Left lung (tissue), 4 donors: ENCODE measurements at regions not wholly inside any gene's neighbourhood (a gene's known extent, or its start where the extent isn't known, plus 50 kb on each side); places are given as distances from the start of the nearest gene placed in this dataset.

Experiments
- ATAC-seq: fragments of 200-7000 bp; cut with Tn5 transposase; one replicate; pipeline ENCODE4 v1.9.1; 2020; ENCODE audit warnings: moderate library complexity
- DNase-seq, 4 donors: peaks; one replicate each; pipeline ENCODE4 v3.0.0-alpha.2; 2013 to 2020
- H3K27ac ChIP-seq, 2 donors: fragments of 200-600 bp; sonication (generic) in 1 of 2; one replicate each; pipeline versions ENCODE4 v1.5.0 to v1.8.0; 2020 to 2021
- H3K27me3 ChIP-seq, 2 donors: fragments of 200-600 bp; sonication (generic) in 1 of 2; one replicate each; pipeline versions ENCODE4 v1.5.0 to v1.8.0; 2020 to 2021
- H3K36me3 ChIP-seq, 2 donors: fragments of 200-600 bp; sonication (generic) in 1 of 2; one replicate each; pipeline versions ENCODE4 v1.5.0 to v1.8.0; 2020 to 2021
- H3K4me1 ChIP-seq, 2 donors: fragments of 200-600 bp; one replicate each; pipeline ENCODE4 v1.8.0; 2021
- H3K4me3 ChIP-seq, 2 donors: fragments of 200-600 bp; sonication (generic) in 1 of 2; one replicate each; pipeline versions ENCODE4 v1.5.0 to v1.8.0; 2020 to 2021; ENCODE audit warnings: mild to moderate bottlenecking in 1 of 2
- H3K9me3 ChIP-seq, 2 donors: fragments of 200-600 bp; sonication (generic) in 1 of 2; one replicate each; pipeline versions ENCODE4 v1.5.0 to v1.8.0; 2020 to 2021
- intact Hi-C, 2 donors: fragments of 100-400 bp; cut with DNase I; formaldehyde crosslinking; loops; one replicate each; pipeline versions ENCODE4 v1.11.2 to v1.14.2; 2022
- TF ChIP-seq, protein P1 (sequence below), 2 donors: fragments of 200-600 bp; sonication (generic) in 1 of 2; IDR thresholded peaks; one replicate each; pipeline versions ENCODE4 v1.5.0 to v1.8.0; 2021; ENCODE audit warnings: antibody characterized with exemption in 2 of 2
- donor health status: DM: no; HTN: yes; CAD: no.
- donor health status: DM: no; HTN: no; CAD: no.

- ATAC-seq = no peak
- TF ChIP-seq, protein P1, sequence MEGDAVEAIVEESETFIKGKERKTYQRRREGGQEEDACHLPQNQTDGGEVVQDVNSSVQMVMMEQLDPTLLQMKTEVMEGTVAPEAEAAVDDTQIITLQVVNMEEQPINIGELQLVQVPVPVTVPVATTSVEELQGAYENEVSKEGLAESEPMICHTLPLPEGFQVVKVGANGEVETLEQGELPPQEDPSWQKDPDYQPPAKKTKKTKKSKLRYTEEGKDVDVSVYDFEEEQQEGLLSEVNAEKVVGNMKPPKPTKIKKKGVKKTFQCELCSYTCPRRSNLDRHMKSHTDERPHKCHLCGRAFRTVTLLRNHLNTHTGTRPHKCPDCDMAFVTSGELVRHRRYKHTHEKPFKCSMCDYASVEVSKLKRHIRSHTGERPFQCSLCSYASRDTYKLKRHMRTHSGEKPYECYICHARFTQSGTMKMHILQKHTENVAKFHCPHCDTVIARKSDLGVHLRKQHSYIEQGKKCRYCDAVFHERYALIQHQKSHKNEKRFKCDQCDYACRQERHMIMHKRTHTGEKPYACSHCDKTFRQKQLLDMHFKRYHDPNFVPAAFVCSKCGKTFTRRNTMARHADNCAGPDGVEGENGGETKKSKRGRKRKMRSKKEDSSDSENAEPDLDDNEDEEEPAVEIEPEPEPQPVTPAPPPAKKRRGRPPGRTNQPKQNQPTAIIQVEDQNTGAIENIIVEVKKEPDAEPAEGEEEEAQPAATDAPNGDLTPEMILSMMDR (IDR thresholded peaks at IDR 0.05) = no peak
These were observed 183.1 kb upstream of the IER5L start for GRCh38 chr9:129361196-129361595.

GRCh38 chr9:129359916-129360536, 182.0 kb upstream of the IER5L start:
- Histone ChIP-seq H3K27me3 (no peaks in the 10 kb centered on the region), H3K4me3 (no peak overlapping the region), H3K36me3 (no peaks in the 10 kb centered on the region), H3K9me3 (peaks cover 0 to 16% of the 10 kb centered on the region in 2 donors), H3K27ac (no peak overlapping the region), H3K4me1 (no peaks in the 10 kb centered on the region)
- peak; percentile 25 for ATAC-seq
- peak in 2 of 4 donors; percentile 45 to 72 for DNase-seq
- TF ChIP-seq, protein P1 (IDR thresholded peaks at IDR 0.05) = no peak
- intact Hi-C loops = no loop called here

More at GRCh38 chr9:129361196-129361595, 183.1 kb upstream of the IER5L start:
- Histone ChIP-seq H3K27ac (no peak overlapping the region), H3K36me3 (no peaks in the 10 kb centered on the region), H3K4me1 (no peaks in the 10 kb centered on the region), H3K27me3 (no peaks in the 10 kb centered on the region), H3K4me3 (no peak overlapping the region), H3K9me3 (peaks cover 0 to 4% of the 10 kb centered on the region in 2 donors)
- intact Hi-C loops = no loop called here
- peak in 1 of 4 donors; percentile 28 for DNase-seq

DNA sequence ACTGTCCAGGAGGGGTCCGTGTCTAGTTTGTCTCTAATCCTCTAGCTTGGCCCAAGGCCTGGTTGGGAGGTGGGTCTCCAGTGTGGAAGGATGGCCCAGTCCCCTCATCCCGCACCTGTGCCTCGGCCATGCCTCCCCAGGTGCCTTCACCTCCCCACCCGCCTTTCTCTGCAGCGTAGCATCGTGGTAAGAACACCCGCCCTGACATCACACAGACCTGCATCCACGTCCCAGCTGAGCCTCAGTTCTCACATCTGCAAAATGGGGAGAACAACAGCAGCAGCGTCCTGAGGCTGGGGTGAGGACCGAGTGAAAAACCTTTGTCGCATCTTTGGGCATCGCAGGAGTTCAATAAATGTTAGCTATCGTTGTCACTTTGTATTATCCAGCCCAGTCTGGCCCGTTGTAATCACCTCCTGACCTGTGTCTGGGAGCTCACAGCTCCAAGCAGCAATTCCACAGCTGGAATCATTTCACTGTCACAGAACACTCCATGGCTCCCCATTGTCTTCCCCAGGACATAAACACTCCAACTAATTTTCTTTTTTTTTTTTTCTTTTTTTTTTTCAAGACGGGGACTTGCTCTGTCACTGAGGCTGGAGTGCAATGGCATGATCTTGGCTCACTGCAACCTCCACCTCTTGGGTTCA, 181.2 kb upstream of the IER5L start:
- Histone ChIP-seq H3K27ac (no peak overlapping the region), H3K4me3 (no peak overlapping the region), H3K4me1 (no peaks in the 10 kb centered on the region), H3K27me3 (no peaks in the 10 kb centered on the region), H3K36me3 (no peaks in the 10 kb centered on the region), H3K9me3 (peaks cover 0 to 17% of the 10 kb centered on the region in 2 donors)
- peak in 1 of 4 donors; percentile 55 for DNase-seq
- no peak for ATAC-seq
- TF ChIP-seq, protein P1 (IDR thresholded peaks at IDR 0.05) = no peak
- intact Hi-C loops = no loop called here

DNA sequence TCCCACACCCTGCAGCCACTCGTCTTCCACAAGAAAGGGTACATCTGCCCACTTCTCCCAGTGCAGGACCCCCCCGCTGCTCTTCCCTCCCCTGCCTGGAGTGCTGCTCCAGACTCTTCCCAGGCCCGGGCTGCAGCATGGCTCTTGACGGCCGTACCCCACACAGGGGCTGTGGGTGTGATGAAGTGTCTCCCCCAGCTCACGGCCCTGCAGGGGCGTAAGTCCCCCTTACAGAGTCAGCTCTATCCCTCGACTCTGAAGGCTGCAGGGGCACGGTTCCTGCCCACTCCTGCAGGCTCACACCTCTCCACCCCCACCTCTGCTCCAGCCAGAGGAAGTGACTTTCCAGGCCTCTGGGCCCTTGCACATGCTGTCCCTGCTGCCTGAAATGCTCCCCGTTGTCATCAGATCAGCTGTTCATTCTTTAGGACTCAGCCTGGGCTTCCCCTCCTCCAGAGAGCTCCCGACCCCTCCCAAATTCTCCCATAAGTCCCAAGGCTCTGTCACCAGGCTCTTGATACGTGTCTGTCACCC, 180.6 kb upstream of the IER5L start:
- peak in 1 of 4 donors; percentile 67 for DNase-seq
- TF ChIP-seq, protein P1 (IDR thresholded peaks at IDR 0.05) = no peak
- Histone ChIP-seq H3K36me3 (no peaks in the 10 kb centered on the region), H3K27me3 (no peaks in the 10 kb centered on the region), H3K4me1 (no peaks in the 10 kb centered on the region), H3K4me3 (no peak overlapping the region), H3K27ac (no peak overlapping the region), H3K9me3 (peaks cover 0 to 17% of the 10 kb centered on the region in 2 donors)
- no peak for ATAC-seq
- intact Hi-C loops = no loop called here

DNA sequence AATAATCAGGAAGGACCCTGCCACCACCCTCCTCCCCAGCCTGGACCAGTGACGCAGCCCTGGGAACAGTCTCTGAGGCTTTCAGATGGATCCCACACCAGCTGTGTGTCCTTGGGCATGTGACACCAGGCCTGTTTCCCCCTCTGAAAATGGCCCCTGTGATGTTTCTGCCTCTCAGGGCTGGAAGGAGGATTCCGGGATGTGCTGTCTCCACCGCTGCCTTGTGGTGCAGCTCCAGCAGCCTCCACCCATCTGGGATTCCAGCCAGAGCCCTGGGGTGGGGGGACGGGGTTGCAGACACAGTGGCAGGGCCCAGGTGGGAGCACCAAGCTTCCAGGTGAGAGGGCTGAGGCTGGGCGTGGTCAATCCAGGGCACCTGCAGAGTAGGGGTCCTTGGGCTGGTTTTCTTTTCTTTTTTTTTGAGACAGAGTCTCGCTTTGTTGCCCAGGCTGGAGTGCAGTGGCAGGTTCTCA, 179.7 kb upstream of the IER5L start:
- H3K36me3 ChIP-seq = no peaks in the 10 kb centered on the region
- H3K4me1 ChIP-seq = peaks cover 0 to 5% of the 10 kb centered on the region in 2 donors
- no peak overlapping the region for H3K27ac ChIP-seq
- ATAC-seq = no peak
- peaks cover 0 to 17% of the 10 kb centered on the region in 2 donors for H3K9me3 ChIP-seq
- intact Hi-C loops = no loop called here
- H3K4me3 ChIP-seq = no peak overlapping the region
- TF ChIP-seq, protein P1 (IDR thresholded peaks at IDR 0.05) = no peak
- H3K27me3 ChIP-seq = no peaks in the 10 kb centered on the region
- peak in 1 of 4 donors; percentile 54 for DNase-seq
